Coronary artery (tissue), 2 donors: ENCODE measurements at regions not wholly inside any gene's neighbourhood (a gene's known extent, or its start where the extent isn't known, plus 50 kb on each side); places are given as distances from the start of the nearest gene placed in this dataset.

Experiments used
- DNase-seq: peaks from one replicate; pipeline ENCODE4 v3.0.0-alpha.2; 2017; ENCODE audit warnings: low spot score
- H3K27ac ChIP-seq, 2 donors: fragments of 200-600 bp; sonication (generic); one replicate each; pipeline ENCODE4 v1.5.1; 2016 to 2019
- H3K4me3 ChIP-seq: fragments of 200-600 bp; sonication (generic); 2 replicates; pipeline ENCODE4 v1.5.1; 2016; ENCODE audit warnings: mild to moderate bottlenecking, moderate library complexity
- TF ChIP-seq, protein P1 (sequence below): fragments of 200-600 bp; sonication (generic); IDR thresholded peaks from one replicate; pipeline ENCODE4 v1.5.1; 2019; ENCODE audit warnings: antibody characterized with exemption

DNA sequence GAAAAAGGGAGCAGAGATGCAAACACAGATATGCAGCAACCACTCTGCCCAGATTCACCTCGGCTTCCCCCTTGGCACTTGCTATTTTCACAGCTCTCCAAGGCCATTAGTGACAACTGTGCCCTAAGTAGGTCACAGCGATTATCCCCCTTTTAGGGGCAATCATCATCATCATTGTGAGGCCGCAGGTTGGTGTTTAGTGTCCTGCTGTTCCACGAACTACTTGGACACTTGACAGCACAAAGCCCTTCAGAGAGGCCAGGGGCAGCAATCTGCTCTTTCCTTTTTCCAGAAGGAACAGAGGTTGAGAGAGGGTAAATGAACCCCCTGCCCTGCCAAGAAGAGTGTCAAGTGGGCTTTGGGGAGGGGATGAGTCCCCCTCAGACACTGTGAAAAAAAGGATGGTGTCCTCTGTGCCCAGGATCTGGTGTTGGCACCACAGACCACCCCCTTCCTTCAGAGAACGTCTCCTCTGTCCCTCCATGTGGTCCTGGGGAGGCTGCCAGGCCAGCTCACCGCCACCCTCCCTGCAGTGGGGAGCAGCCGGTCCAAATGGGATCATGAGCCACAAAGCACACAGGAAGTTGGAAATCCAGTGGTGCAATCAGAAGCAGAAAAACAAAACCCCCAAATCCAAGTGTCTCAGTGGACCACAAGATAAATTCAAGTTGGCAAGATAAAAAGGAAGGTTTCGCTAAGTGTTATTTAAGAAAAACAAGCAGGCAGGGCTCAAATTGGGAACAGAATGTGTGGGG is 78.4 kb upstream of the MED9 start:
- no peak for DNase-seq
- H3K27ac ChIP-seq: peak overlapping the region in 1 of 2 donors; percentile 84
- TF ChIP-seq, protein P1, sequence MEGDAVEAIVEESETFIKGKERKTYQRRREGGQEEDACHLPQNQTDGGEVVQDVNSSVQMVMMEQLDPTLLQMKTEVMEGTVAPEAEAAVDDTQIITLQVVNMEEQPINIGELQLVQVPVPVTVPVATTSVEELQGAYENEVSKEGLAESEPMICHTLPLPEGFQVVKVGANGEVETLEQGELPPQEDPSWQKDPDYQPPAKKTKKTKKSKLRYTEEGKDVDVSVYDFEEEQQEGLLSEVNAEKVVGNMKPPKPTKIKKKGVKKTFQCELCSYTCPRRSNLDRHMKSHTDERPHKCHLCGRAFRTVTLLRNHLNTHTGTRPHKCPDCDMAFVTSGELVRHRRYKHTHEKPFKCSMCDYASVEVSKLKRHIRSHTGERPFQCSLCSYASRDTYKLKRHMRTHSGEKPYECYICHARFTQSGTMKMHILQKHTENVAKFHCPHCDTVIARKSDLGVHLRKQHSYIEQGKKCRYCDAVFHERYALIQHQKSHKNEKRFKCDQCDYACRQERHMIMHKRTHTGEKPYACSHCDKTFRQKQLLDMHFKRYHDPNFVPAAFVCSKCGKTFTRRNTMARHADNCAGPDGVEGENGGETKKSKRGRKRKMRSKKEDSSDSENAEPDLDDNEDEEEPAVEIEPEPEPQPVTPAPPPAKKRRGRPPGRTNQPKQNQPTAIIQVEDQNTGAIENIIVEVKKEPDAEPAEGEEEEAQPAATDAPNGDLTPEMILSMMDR: no peak

DNA sequence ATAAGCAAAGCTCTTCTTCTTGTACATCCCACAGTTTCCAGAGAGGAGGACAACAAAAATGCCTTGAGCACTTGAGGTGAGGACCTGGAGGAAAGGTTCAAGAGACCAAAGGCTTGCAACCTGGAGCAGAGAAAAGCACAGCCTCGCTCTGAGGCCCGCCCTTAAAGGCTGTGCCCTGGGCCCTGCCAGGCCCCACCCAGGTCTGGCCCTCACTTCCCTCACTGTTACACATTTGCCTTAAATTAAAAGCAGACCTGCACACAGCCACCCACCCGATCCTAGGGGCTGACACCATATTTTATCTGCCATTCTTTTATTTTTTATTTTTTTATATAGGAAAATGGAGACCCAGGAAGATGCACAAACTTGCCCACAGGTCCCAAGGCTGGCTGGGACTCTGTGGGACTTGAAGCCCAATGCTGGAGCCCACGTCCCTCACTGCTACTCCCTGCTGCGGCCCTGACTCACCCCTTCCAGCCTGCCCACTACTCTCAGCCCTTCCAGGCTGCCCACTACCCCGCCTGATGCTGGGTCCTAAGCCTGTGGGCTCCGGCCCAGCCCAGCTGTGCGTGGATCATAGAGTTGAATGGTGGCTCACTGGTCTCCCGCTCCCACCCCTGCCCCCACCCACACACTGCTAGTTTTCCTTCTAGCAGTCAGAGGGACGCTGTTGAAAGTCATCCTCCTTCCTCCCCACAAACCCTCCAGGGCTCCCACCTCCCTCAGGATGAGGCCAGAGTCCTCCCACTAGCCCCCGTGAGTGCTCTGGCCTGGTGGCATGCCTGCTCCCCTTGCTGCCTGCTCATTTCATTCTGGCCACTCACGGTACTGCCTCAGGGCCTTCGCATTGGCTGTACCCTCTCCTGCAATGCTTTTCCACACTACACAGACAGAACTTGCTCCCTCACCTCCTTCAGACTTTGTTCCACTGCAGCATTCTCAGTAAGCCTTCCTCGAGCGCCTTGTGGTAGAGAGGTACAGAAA is 77.6 kb upstream of the MED9 start:
- peak overlapping the region in 1 of 2 donors; percentile 84 for H3K27ac ChIP-seq
- no peak overlapping the region for H3K4me3 ChIP-seq
- DNase-seq: no peak
- TF ChIP-seq, protein P1: no peak

More for the DNA sequence above, 78.4 kb upstream of the MED9 start:
- no peak overlapping the region for H3K4me3 ChIP-seq

DNA sequence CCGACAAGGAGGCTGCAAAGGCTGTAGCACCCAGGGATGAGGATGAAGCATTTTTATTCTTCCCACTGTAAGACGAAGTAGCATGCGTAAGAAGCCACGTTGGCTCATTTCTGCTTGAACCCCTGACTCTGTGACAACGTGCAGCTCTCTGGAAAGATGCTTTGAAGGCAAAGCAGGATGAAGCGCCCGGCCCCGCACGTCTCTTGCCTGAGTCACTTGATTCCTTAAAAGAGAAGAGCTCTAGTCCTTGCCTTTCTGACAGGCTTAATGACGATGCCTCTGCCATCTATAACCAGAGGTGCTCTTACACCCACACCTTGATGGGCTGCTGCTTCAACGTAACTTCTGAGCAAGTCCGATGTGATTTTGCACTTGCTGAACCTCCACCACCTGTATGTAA is 76.7 kb upstream of the MED9 start:
- H3K27ac ChIP-seq: peak overlapping the region in 1 of 2 donors; percentile 84
- TF ChIP-seq, protein P1: no peak
- H3K4me3 ChIP-seq: no peak overlapping the region
- no peak for DNase-seq

DNA sequence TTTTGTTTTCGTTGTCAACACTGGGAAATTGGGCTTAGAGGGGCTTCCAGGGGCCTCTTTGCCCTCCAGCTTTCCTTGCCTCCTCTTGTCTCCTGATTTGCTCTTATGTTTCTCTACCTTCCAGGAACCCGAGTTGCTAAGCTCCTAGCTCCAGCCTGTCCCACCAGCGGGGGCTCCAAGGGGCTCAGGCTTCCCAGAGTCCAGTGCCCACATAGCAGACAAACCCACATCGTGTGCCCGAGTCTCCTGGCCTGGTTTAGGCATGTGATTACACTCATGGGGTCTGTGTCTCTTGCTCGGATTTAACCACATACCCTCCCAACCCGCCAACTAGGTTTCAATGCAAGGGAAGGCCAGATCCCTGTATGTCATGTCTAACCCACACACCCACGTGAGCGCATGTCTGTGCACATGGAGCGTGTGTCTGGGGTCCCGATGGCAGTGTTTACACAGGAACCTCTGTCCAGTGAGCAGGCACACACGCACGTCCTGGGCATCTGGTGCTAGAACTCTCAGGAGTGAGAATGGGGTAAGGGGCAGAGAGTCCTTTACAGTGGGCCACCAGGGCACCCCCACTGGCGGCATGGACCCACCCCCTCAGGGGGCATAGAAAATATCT is 76.1 kb upstream of the MED9 start:
- DNase-seq: no peak
- Histone ChIP-seq H3K4me3 (no peak overlapping the region), H3K27ac (no peak overlapping the region)
- TF ChIP-seq, protein P1: no peak

DNA sequence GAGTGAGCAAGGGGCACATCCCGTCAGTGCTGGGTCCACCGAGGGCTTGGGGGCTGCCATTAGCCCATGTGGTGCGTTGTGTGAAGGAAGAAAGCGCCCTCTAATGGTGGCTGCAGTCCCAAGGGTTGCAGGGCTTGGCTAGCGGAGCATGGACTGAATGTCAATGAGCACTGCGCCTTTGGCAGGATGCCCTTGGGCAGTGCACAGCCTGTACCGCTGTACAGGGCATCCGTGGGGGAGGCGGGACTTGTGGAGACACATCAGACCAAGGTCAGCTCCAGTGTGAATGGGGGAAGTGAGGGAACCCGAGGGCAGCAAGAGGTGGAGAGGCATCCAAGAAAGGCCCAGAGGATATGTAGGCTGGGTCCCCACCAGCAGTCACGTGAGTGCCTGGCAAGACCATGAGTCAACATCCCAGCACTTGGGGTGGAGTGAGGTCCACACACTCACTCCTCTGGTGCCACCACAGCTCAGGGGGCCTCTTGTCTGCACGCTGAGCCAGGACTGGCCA is 75.5 kb upstream of the MED9 start:
- Histone ChIP-seq H3K27ac (no peak overlapping the region), H3K4me3 (no peak overlapping the region)
- no peak for DNase-seq
- TF ChIP-seq, protein P1: no peak

DNA sequence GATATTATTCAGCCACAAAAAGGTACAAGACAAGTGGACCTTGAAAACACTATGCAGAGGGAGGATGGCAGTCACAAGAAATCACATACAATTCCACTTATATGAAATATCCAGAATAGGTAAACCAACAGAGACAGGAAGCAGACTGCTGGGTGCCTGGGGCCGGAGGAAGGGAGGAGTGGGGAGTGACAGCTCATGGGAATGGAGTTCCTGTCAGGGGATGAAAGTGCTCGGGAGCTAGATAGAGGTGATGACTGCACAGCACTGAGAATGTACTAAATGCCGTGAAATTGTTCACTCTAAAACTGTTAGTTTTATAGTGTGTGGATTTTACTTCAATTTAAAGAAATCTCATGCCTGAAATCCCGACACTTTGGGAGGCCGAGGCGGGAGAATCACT is 74.2 kb upstream of the MED9 start:
- TF ChIP-seq, protein P1: no peak
- no peak overlapping the region for H3K4me3 ChIP-seq
- H3K27ac ChIP-seq: no peak overlapping the region
- no peak for DNase-seq
